ENCODE measurements at regions not wholly inside any gene's neighbourhood (a gene's known extent, or its start where the extent isn't known, plus 50 kb on each side); places are given as distances from the start of the nearest gene placed in this dataset.

DNA sequence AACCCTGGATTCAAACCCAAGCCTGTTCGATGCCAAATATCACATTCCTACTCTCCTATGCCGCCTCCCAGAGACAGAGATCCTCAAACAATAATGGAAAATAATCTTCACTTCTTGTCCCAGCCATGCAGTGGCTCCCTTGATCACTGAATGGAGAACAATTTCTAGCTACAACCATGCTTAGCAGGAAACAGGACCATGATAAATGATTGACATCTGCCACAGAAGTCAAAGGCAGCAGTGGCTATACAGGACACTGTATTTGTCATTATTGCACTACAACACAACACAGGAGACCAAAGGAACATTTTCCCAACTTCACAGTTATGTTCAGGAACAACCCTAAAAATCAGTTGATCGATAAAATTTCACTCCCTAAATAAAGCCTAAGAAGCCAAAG lies 243.3 kb upstream of the SLC7A11 start:
- no peak for TF ChIP-seq CTCF (IDR thresholded peaks at IDR 0.05)
- TF ChIP-seq POLR2A (IDR thresholded peaks at IDR 0.05): no peak
- no peak for TF ChIP-seq POLR2AphosphoS5 (IDR thresholded peaks at IDR 0.05)
